ENCODE measurements at regions not wholly inside any gene's neighbourhood (a gene's known extent, or its start where the extent isn't known, plus 50 kb on each side); places are given as distances from the start of the nearest gene placed in this dataset.
"Not testable (repeated sequence)": the region's sequence is repeated elsewhere in the genome, so short reads cannot be mapped to it uniquely, and the experiment has no call there.

GRCh38 chr6:168931072-168931471 lies 322.6 kb downstream of the THBS2 start:
- H3K27ac Mint-ChIP-seq; H3K9ac ChIP-seq (ENCODE audit: low read length); H4K20me1 ChIP-seq (ENCODE audit: control insufficient read depth, insufficient read depth, low read length, poor library complexity, severe bottlenecking); H3K4me2 ChIP-seq (replicated peaks; ENCODE audit: low read depth, low read length, poor library complexity, severe bottlenecking); H3K4me3 ChIP-seq (ENCODE audit: control extremely low read depth in 1 of 5, extremely low read depth in 1 of 5, insufficient read depth in 1 of 5, low read depth in 2 of 5, low read length in 4 of 5); H3K4me1 ChIP-seq (ENCODE audit: control insufficient read depth in 2 of 2, insufficient read depth in 2 of 2, low read length in 2 of 2); H3K36me3 ChIP-seq (replicated peaks in 1 of 2; ENCODE audit: control extremely low read depth in 1 of 2, control insufficient read depth in 1 of 2, extremely low read depth in 1 of 2, insufficient read depth in 2 of 2, low read length in 1 of 2); H3K9me3 Mint-ChIP-seq (ENCODE audit: insufficient read depth); POLR2A ChIA-PET; H2AFZ ChIP-seq (ENCODE audit: insufficient read depth, low read depth, low read length, poor library complexity, severe bottlenecking); H3K4me3 Mint-ChIP-seq; intact Hi-C loops (cut with micrococcal nuclease); H3K27me3 Mint-ChIP-seq; H3K9me3 ChIP-seq (ENCODE audit: control extremely low read depth in 1 of 3, control insufficient read depth in 2 of 3, insufficient read depth in 1 of 3, low read length in 2 of 3); CTCF ChIA-PET; H3K27ac ChIP-seq (ENCODE audit: low read length in 2 of 2); H3K4me1 Mint-ChIP-seq; ATAC-seq (ENCODE audit: low read depth); H3K79me2 ChIP-seq (ENCODE audit: control insufficient read depth, insufficient read depth, low read length); H3K27me3 ChIP-seq (replicated peaks in 1 of 4; ENCODE audit: control extremely low read depth in 1 of 4, control insufficient read depth in 3 of 4, insufficient read depth in 4 of 4, low read length in 3 of 4); DNase-seq: not testable (repeated sequence)
- WGBS (ENCODE audit: insufficient coverage): 100% methylated on average over 2 of the region's 17 CpGs

DNA sequence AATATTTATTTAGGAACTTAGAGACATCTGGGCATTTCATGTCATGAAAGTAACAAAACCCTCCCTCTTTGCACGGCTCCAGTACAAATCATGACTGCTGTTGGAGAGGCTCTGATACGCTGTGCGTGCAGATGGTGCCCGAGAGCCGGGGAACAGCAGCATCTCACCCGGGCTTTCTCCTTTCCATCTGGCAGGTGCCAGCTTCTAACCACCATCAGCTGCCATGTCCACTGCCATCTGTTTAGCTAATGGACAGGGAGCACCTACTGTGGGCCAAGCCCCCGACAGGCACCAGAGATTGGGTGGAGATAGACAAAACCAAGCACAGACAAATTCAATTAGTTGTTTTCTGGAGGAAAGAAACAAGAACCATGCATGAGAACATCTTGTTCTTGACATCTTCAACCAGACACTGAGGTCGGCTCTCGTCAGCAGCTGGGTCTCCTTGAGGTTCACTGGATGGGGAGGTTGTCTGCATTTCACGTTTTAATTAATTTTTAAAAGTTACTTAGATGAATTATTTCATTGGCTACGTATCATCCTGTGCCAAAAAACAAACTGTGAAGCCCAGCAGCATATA lies 323.7 kb downstream of the THBS2 start:
- H3K4me3 ChIP-seq (ENCODE audit: control extremely low read depth in 1 of 5, extremely low read depth in 1 of 5, insufficient read depth in 1 of 5, low read depth in 2 of 5, low read length in 4 of 5): no peak overlapping the region

More for the DNA sequence above, 323.7 kb downstream of the THBS2 start:
- Histone ChIP-seq H3K9ac (ENCODE audit: low read length) (no peak overlapping the region), H2AFZ (ENCODE audit: insufficient read depth, low read depth, low read length, poor library complexity, severe bottlenecking) (no peak overlapping the region), H3K36me3 (replicated peaks in 1 of 2; ENCODE audit: control extremely low read depth in 1 of 2, control insufficient read depth in 1 of 2, extremely low read depth in 1 of 2, insufficient read depth in 2 of 2, low read length in 1 of 2) (no peaks in the 10 kb centered on the region), H3K4me2 (replicated peaks; ENCODE audit: low read depth, low read length, poor library complexity, severe bottlenecking) (no peak overlapping the region), H3K79me2 (ENCODE audit: control insufficient read depth, insufficient read depth, low read length) (no peaks in the 10 kb centered on the region), H3K27ac (ENCODE audit: low read length in 2 of 2) (no peak overlapping the region), H4K20me1 (ENCODE audit: control insufficient read depth, insufficient read depth, low read length, poor library complexity, severe bottlenecking) (no peaks in the 10 kb centered on the region), H3K27me3 (replicated peaks in 1 of 4; ENCODE audit: control extremely low read depth in 1 of 4, control insufficient read depth in 3 of 4, insufficient read depth in 4 of 4, low read length in 3 of 4) (no peaks in the 10 kb centered on the region), H3K4me1 (ENCODE audit: control insufficient read depth in 2 of 2, insufficient read depth in 2 of 2, low read length in 2 of 2) (no peaks in the 10 kb centered on the region), H3K9me3 (ENCODE audit: control extremely low read depth in 1 of 3, control insufficient read depth in 2 of 3, insufficient read depth in 1 of 3, low read length in 2 of 3) (peaks cover 0 to 12% (median 0%) of the 10 kb centered on the region in 3 donors)
- ChIA-PET POLR2A (no interaction called here), CTCF (no interaction called here)
- DNase-seq (no peak), ATAC-seq (ENCODE audit: low read depth) (no peak)
- Mint-ChIP-seq H3K9me3 (ENCODE audit: insufficient read depth) (no peaks in the 10 kb centered on the region), H3K4me3 (no peak overlapping the region), H3K4me1 (no peaks in the 10 kb centered on the region), H3K27ac (no peak overlapping the region), H3K27me3 (peaks cover 5% of the 10 kb centered on the region)
- 98% methylated on average over 7 of the region's 11 CpGs for WGBS (ENCODE audit: insufficient coverage)
- TF ChIP-seq, protein P1, sequence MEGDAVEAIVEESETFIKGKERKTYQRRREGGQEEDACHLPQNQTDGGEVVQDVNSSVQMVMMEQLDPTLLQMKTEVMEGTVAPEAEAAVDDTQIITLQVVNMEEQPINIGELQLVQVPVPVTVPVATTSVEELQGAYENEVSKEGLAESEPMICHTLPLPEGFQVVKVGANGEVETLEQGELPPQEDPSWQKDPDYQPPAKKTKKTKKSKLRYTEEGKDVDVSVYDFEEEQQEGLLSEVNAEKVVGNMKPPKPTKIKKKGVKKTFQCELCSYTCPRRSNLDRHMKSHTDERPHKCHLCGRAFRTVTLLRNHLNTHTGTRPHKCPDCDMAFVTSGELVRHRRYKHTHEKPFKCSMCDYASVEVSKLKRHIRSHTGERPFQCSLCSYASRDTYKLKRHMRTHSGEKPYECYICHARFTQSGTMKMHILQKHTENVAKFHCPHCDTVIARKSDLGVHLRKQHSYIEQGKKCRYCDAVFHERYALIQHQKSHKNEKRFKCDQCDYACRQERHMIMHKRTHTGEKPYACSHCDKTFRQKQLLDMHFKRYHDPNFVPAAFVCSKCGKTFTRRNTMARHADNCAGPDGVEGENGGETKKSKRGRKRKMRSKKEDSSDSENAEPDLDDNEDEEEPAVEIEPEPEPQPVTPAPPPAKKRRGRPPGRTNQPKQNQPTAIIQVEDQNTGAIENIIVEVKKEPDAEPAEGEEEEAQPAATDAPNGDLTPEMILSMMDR (IDR thresholded peaks at IDR 0.05): no peak
- intact Hi-C loops (cut with micrococcal nuclease): no loop called here

All from B cell (primary cell).